LNCaP clone FGC (cell line): ENCODE measurements at regions not wholly inside any gene's neighbourhood (a gene's known extent, or its start where the extent isn't known, plus 50 kb on each side); places are given as distances from the start of the nearest gene placed in this dataset.

Experiments
- DNase-seq: peaks from one replicate; pipeline ENCODE4 v3.0.0-alpha.2; 2011; ENCODE audit warnings: low read depth
- H3K4me3 ChIP-seq: 2 replicates; pipeline ENCODE4 v1.5.1; 2011; ENCODE audit warnings: mild to moderate bottlenecking, low read depth, low read length, control low read depth
- CTCF ChIP-seq: IDR thresholded peaks from 2 replicates; pipeline ENCODE4 v1.5.1; 2012; ENCODE audit warnings: mild to moderate bottlenecking; ENCODE audit not compliant: control insufficient read depth, insufficient read depth; ENCODE audit errors: extremely low read depth

- TF ChIP-seq CTCF = no peak
- H3K4me3 ChIP-seq = no peak overlapping the region
- DNase-seq = no peak
These were observed 77.2 kb downstream of the HIF1AN start for GRCh38 chr10:100612601-100613595.

- DNase-seq = no peak
- no peak overlapping the region for H3K4me3 ChIP-seq
- TF ChIP-seq CTCF = no peak
These were observed 78.1 kb downstream of the HIF1AN start for GRCh38 chr10:100613846-100614245.

- no peak for DNase-seq
- no peak overlapping the region for H3K4me3 ChIP-seq
- no peak for TF ChIP-seq CTCF
These were observed 78.8 kb downstream of the HIF1AN start for GRCh38 chr10:100614429-100615095.

GRCh38 chr10:100615241-100615640 is 79.5 kb downstream of the HIF1AN start:
- no peak for TF ChIP-seq CTCF
- no peak overlapping the region for H3K4me3 ChIP-seq
- no peak for DNase-seq

- peak; percentile 41 for DNase-seq
- TF ChIP-seq CTCF = no peak
- no peak overlapping the region for H3K4me3 ChIP-seq
These were observed 80.2 kb downstream of the HIF1AN start for GRCh38 chr10:100615908-100616307.

GRCh38 chr10:100618091-100618615 is 82.4 kb downstream of the HIF1AN start:
- TF ChIP-seq CTCF = no peak
- no peak overlapping the region for H3K4me3 ChIP-seq
- no peak for DNase-seq
